Lower lobe of right lung (tissue), 2 donors: ENCODE measurements at regions not wholly inside any gene's neighbourhood (a gene's known extent, or its start where the extent isn't known, plus 50 kb on each side); places are given as distances from the start of the nearest gene placed in this dataset.

Experiments
- ATAC-seq, 2 donors: fragments of 200-7000 bp; cut with Tn5 transposase; one replicate each; pipeline ENCODE4 v1.9.1; 2020 to 2022; ENCODE audit warnings: mild to moderate bottlenecking in 2 of 2, moderate library complexity in 2 of 2
- DNase-seq: peaks from one replicate; pipeline ENCODE4 v3.0.0-alpha.2; 2020
- H3K27ac ChIP-seq: fragments of 200-600 bp; one replicate; pipeline ENCODE4 v1.8.0; 2022
- H3K27me3 ChIP-seq: fragments of 200-600 bp; one replicate; pipeline ENCODE4 v1.8.0; 2022; ENCODE audit warnings: low read depth
- H3K36me3 ChIP-seq: fragments of 200-600 bp; one replicate; pipeline ENCODE4 v1.8.0; 2022; ENCODE audit warnings: mild to moderate bottlenecking
- H3K4me1 ChIP-seq: fragments of 200-600 bp; one replicate; pipeline ENCODE4 v1.8.0; 2022
- H3K4me3 ChIP-seq: fragments of 200-600 bp; one replicate; pipeline ENCODE4 v1.8.0; 2022; ENCODE audit warnings: mild to moderate bottlenecking
- H3K9me3 ChIP-seq: fragments of 200-600 bp; one replicate; pipeline ENCODE4 v1.8.0; 2022
- CTCF ChIP-seq: fragments of 200-600 bp; IDR thresholded peaks from one replicate; pipeline ENCODE4 v1.8.0; 2022; ENCODE audit warnings: antibody characterized with exemption, mild to moderate bottlenecking
- intact Hi-C: fragments of 100-400 bp; cut with DNase I; formaldehyde crosslinking; loops from one replicate; pipeline ENCODE4 v1.11.0; 2022
- donor health status: DM: no; HTN: yes; CAD: no; lungs with severe emphysema.

- no peak for DNase-seq
- no peaks in the 10 kb centered on the region for H3K4me1 ChIP-seq
- intact Hi-C loops = no loop called here
- H3K27me3 ChIP-seq = no peaks in the 10 kb centered on the region
- H3K27ac ChIP-seq = no peak overlapping the region
- no peak for ATAC-seq
- no peak for TF ChIP-seq CTCF
- no peak overlapping the region for H3K4me3 ChIP-seq
- no peaks in the 10 kb centered on the region for H3K36me3 ChIP-seq
- no peaks in the 10 kb centered on the region for H3K9me3 ChIP-seq
Measured at GRCh38 chr2:6358985-6359384, 506.7 kb downstream of the CMPK2 start.

- Histone ChIP-seq H3K36me3 (no peaks in the 10 kb centered on the region), H3K4me3 (no peak overlapping the region), H3K4me1 (no peaks in the 10 kb centered on the region), H3K27me3 (no peaks in the 10 kb centered on the region), H3K27ac (no peak overlapping the region), H3K9me3 (no peaks in the 10 kb centered on the region)
- no peak for ATAC-seq
- no peak for TF ChIP-seq CTCF
- DNase-seq = no peak
- intact Hi-C loops = no loop called here
Measured at GRCh38 chr2:6359964-6360363, 505.7 kb downstream of the CMPK2 start.

GRCh38 chr2:6362671-6363450, 502.8 kb downstream of the CMPK2 start:
- Histone ChIP-seq H3K4me1 (no peaks in the 10 kb centered on the region), H3K4me3 (no peak overlapping the region), H3K27me3 (no peaks in the 10 kb centered on the region), H3K36me3 (no peaks in the 10 kb centered on the region), H3K9me3 (no peaks in the 10 kb centered on the region), H3K27ac (no peak overlapping the region)
- DNase-seq (no peak), ATAC-seq (no peak)
- TF ChIP-seq CTCF = no peak
- intact Hi-C loops = no loop called here

GRCh38 chr2:6368281-6368680, 497.4 kb downstream of the CMPK2 start:
- no peaks in the 10 kb centered on the region for H3K36me3 ChIP-seq
- intact Hi-C loops = no loop called here
- no peaks in the 10 kb centered on the region for H3K27me3 ChIP-seq
- no peak for TF ChIP-seq CTCF
- DNase-seq (no peak), ATAC-seq (no peak)
- H3K27ac ChIP-seq = no peak overlapping the region
- no peak overlapping the region for H3K4me3 ChIP-seq
- H3K9me3 ChIP-seq = no peaks in the 10 kb centered on the region
- H3K4me1 ChIP-seq = no peaks in the 10 kb centered on the region

- Histone ChIP-seq H3K36me3 (no peaks in the 10 kb centered on the region), H3K4me1 (no peaks in the 10 kb centered on the region), H3K4me3 (no peak overlapping the region), H3K27ac (no peak overlapping the region), H3K27me3 (no peaks in the 10 kb centered on the region), H3K9me3 (no peaks in the 10 kb centered on the region)
- DNase-seq (no peak), ATAC-seq (no peak)
- TF ChIP-seq CTCF = no peak
- intact Hi-C loops = no loop called here
Measured at GRCh38 chr2:6369266-6369665, 496.4 kb downstream of the CMPK2 start.
